Stimulated activated CD4-positive, alpha-beta T cell treated with anti-CD3 and anti-CD28 coated beads, Interleukin-1b, Interleukin-23, amount 100 ng/mL, for 1 hour (primary cell): ENCODE measurements at regions not wholly inside any gene's neighbourhood (a gene's known extent, or its start where the extent isn't known, plus 50 kb on each side); places are given as distances from the start of the nearest gene placed in this dataset.

Experiments
- DNase-seq, 2 donors: peaks; one replicate each; pipeline ENCODE4 v3.0.0-alpha.2; 2020; ENCODE audit warnings: low read depth in 2 of 2

DNA sequence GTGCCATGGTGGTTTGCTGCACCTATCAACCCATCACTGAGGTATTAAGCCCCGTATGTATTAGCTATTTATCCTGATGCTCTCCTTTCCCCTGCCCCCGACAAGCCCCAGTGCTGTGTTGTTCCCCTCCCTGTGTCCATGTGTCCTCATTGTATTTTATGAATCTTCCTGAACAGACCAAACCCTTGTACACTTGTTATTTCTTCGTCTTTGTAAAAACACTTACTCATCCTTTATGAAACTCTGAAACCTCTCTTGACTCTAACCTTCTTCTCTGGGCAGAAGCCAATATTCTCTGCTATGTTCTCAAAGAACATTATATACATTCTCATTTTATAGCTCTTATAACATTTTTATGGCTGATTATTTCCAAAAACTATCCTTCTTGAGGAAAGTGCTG is 746.9 kb downstream of the EFNB2 start:
- no peak for DNase-seq

DNA sequence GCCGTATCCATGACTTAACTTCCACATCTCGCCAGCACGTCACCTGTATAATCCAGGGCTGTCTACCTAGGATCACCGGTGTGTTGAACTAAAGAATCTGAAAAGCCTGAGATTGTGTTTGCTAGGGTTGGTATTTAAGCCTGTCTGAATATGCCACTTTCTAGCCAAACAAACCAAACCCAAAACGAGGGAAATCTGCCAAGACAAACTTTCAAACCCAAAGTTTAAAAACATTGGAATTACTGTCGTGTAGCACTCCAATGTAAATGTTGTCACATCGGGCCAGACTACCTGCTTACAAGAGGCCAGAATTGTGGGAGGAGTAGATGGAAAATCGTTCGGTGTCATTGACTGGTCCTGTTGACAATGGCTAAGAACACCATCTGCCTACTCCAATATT is 747.8 kb downstream of the EFNB2 start:
- no peak for DNase-seq

DNA sequence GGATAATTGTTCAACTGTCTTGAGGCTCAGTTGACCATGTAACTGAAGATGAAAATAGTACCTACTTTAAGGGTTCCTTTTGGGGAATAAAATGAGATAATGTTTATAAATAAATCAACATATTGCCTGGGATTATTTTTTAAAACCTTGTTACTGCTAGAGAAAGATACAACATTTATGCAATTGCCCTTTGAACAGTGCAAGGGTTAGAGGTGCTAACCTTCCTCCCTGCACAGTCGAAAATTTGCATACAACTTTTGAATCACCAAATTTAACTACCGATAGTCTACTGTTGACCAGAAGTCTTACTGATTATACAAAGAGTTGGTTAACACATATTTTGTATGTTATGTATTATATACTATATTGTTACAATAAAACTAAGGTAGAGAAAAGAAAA is 750.0 kb downstream of the EFNB2 start:
- no peak for DNase-seq

GRCh38 chr13:105783261-105783660 is 752.2 kb downstream of the EFNB2 start:
- no peak for DNase-seq

DNA sequence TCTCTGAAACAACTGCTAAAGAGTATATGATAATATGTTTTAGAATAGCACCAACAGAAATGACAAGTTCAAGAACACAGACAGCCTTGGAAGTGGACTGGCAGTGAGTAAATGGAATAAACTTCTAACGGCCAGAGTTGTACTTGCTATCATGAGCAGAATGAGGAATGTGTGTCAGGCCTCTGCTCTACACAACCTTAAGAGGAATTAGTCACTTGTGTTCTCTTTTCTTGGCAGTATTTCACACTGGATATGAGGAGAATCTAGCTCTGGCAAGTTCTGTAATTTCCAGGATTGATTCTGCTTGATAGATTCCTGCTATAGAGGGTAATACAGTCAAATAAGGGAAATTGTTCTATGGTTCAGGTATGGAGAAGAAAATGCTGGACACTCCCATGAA is 757.3 kb downstream of the EFNB2 start:
- no peak for DNase-seq

GRCh38 chr13:105774739-105775460 is 760.6 kb downstream of the EFNB2 start:
- no peak for DNase-seq

- no peak for DNase-seq
These were observed 761.5 kb downstream of the EFNB2 start for GRCh38 chr13:105773863-105774538.

- DNase-seq, result no peak
These were observed 762.2 kb downstream of the EFNB2 start for GRCh38 chr13:105773241-105773640.

GRCh38 chr13:105764486-105764885 is 771.0 kb downstream of the EFNB2 start:
- DNase-seq, result no peak

DNA sequence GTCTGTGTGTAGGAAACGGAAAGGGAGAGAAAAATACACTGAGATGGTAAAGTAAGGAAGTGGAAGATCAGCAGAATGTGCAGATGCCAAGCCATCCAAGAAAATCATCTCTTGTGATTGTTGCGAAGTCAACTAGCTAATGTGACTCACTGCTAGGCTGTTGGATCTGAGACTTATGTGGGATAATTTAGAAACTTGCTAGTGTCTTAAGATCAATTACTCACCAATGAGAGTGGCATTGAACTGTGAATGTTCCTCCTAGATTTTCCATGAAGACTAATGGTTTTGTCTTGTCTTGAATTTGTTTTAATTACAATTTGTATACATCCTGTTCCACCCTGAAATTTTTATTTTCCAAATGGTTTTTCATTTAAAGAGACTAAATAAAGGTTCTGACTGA is 771.6 kb downstream of the EFNB2 start:
- no peak for DNase-seq

GRCh38 chr13:105762096-105762495 is 773.4 kb downstream of the EFNB2 start:
- no peak for DNase-seq

- no peak for DNase-seq
These were observed 776.3 kb downstream of the EFNB2 start for GRCh38 chr13:105758918-105759860.

- no peak for DNase-seq
These were observed 794.7 kb downstream of the EFNB2 start for GRCh38 chr13:105740739-105741138.

- no peak for DNase-seq
These were observed 797.8 kb downstream of the EFNB2 start for GRCh38 chr13:105737688-105738087.

GRCh38 chr13:105735281-105735680 is 800.2 kb downstream of the EFNB2 start:
- DNase-seq, result no peak

GRCh38 chr13:105732806-105733529 is 802.5 kb downstream of the EFNB2 start:
- DNase-seq, result no peak

DNA sequence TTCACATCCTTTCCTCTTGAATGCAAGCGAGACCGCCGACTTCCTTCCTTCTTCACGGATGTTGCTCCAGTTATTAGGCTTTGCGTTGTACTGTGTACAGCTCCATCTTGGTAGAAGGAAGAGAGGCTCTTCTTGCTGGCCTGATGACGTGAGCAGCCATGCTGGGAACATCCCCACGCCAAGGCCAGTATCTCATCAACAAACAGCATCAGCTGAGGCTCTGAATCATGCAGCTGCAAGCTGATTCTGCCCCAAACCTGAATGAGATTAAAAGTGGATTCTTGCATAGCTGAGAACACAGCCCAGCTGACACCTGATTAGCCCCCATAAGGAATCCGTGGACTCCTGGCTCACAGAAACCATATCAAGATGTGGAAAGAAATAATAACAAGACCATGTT is 809.6 kb downstream of the EFNB2 start:
- no peak for DNase-seq

GRCh38 chr13:105721016-105721415 is 814.4 kb downstream of the EFNB2 start:
- no peak for DNase-seq

GRCh38 chr13:105719859-105720258 is 815.6 kb downstream of the EFNB2 start:
- no peak for DNase-seq

- DNase-seq, result no peak
These were observed 826.3 kb downstream of the EFNB2 start for GRCh38 chr13:105709181-105709580.

DNA sequence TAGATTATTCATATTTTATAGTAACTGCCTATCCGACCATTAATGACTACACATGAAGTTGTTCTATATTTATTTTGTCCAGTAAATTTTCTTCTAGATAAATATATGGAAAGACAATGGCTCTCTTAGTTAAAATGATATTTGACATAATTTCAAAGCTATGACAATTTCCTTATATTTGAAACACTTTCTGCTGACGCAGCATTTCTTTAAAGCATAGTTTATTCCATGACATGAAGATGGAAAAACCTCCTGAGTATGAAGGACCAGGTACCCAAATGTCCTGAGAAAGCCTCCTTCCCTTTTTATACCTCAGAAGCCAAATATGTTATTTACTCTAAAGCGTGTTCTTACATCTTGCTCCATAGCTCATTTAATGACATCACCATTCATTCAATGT is 831.6 kb downstream of the EFNB2 start:
- no peak for DNase-seq

- DNase-seq, result no peak
These were observed 833.0 kb downstream of the EFNB2 start for GRCh38 chr13:105702441-105702840.
